Calu3 (cell line): ENCODE measurements at regions not wholly inside any gene's neighbourhood (a gene's known extent, or its start where the extent isn't known, plus 50 kb on each side); places are given as distances from the start of the nearest gene placed in this dataset.
"Not testable (repeated sequence)": the region's sequence is repeated elsewhere in the genome, so short reads cannot be mapped to it uniquely, and the experiment has no call there.

Experiments
- BruUV-seq: library from RNA; stranded (reverse); fragments of 400-500 nt; replicated peaks from 2 replicates; lab custom pipeline; 2021; lab: Mats Ljungman, UMichigan
- CTCF ChIA-PET: fragments of 300-600 bp; sonication (Branson Sonifier 250); formaldehyde crosslinking; loops from one replicate; lab custom pipeline; 2022; ENCODE audit warnings: antibody characterized with exemption; lab: Charles Lee
- DNase-seq: peaks from one replicate; pipeline ENCODE4 v3.0.0; 2022
- H3K27ac Mint-ChIP-seq: one replicate; pipeline ENCODE4 v1.8.0; 2022; ENCODE audit warnings: mixed read lengths; ENCODE audit not compliant: unreplicated experiment
- H3K27me3 Mint-ChIP-seq: one replicate; pipeline ENCODE4 v1.8.0; 2022; ENCODE audit warnings: mixed read lengths; ENCODE audit not compliant: unreplicated experiment
- H3K36me3 Mint-ChIP-seq: one replicate; pipeline ENCODE4 v1.8.0; 2022; ENCODE audit warnings: mild to moderate bottlenecking, moderate library complexity, mixed read lengths; ENCODE audit not compliant: insufficient read depth, unreplicated experiment
- H3K4me1 Mint-ChIP-seq: one replicate; pipeline ENCODE4 v1.8.0; 2022; ENCODE audit warnings: mild to moderate bottlenecking, low read depth, mixed read lengths; ENCODE audit not compliant: unreplicated experiment
- H3K4me3 Mint-ChIP-seq: one replicate; pipeline ENCODE4 v1.8.0; 2022; ENCODE audit warnings: mild to moderate bottlenecking, low read depth, moderate library complexity, mixed read lengths; ENCODE audit not compliant: unreplicated experiment
- H3K9me3 Mint-ChIP-seq: one replicate; pipeline ENCODE4 v1.8.0; 2022; ENCODE audit warnings: low read depth, mixed read lengths; ENCODE audit not compliant: unreplicated experiment
- CTCF ChIP-seq: fragments of 200-600 bp; IDR thresholded peaks from one replicate; pipeline ENCODE4 v1.8.0; 2022; ENCODE audit warnings: antibody characterized with exemption; ENCODE audit not compliant: unreplicated experiment
- intact Hi-C: fragments of 100-400 bp; cut with micrococcal nuclease; formaldehyde crosslinking; loops from one replicate; pipeline ENCODE4 v1.10.0; 2022; ENCODE audit not compliant: unreplicated experiment

- not testable (repeated sequence) for BruUV-seq, H3K27ac Mint-ChIP-seq
Measured at GRCh38 chr17:445839-446238, 93.2 kb upstream of the RPH3AL start, which contains the start of gene RFLNB. Gene RFLNB, minus strand, starts transcription at chr17:445939.

DNA sequence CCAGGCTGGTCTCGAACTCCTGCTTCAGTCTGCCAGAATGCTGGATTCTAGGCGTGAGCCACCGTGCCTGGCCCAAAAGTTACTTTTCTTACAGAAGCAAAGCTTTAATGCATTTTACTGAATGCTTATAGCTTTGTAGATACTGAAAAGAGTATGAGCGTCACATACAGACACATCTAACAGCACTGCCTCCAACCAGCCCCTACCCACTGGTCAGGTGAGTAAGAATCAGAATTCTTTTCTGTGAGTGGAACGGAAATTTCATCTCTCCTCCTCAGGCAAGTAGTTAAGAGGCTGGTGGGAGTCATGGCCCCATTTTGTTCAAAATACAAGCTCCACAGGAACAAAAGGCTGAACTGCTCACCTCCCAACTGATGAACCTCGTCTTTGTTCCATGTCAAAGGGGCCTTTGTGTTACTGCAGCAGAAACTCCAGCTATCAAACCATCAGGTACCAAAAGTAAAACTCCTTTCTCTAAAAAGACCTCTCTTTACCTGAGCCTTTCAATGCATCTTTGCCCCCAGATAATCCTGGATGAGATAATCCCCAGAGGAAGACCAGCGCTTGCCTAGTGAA is 92.4 kb upstream of the RPH3AL start:
- Mint-ChIP-seq H3K27ac (no peak overlapping the region), H3K27me3 (no peaks in the 10 kb centered on the region), H3K9me3 (no peaks in the 10 kb centered on the region), H3K4me1 (no peaks in the 10 kb centered on the region), H3K4me3 (no peak overlapping the region), H3K36me3 (no peaks in the 10 kb centered on the region)
- CTCF ChIA-PET: no interaction called here
- no peak for TF ChIP-seq CTCF
- intact Hi-C loops: no loop called here
- no TSS peak for BruUV-seq
- DNase-seq: no peak

More at GRCh38 chr17:445839-446238, 93.2 kb upstream of the RPH3AL start, which contains the start of gene RFLNB:
- H3K27me3 Mint-ChIP-seq, intact Hi-C loops, H3K4me1 Mint-ChIP-seq, CTCF ChIA-PET, H3K36me3 Mint-ChIP-seq, H3K9me3 Mint-ChIP-seq, DNase-seq, H3K4me3 Mint-ChIP-seq: not testable (repeated sequence)

DNA sequence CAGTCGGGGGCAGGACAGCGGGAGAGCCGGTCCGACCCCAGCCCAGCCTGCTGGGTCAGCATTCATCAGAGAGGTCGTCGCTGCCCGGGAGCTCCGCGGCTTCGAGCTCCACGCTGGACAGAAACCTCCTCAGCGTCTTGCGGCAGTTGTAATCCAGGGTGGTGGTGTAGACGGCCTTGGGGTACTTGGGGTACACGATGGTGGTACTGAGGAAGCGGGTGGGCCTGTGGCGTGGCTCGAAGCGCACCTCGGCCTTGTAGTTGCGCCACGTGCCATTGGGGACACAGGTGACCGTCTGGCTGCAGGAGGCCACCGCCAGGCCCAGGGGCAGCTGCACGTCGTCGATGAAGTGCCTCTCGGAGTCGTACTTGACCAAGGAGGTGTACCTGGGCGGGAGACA is 90.5 kb upstream of the RPH3AL start:
- no peak overlapping the region for H3K27ac Mint-ChIP-seq
- no peaks in the 10 kb centered on the region for H3K4me1 Mint-ChIP-seq
- intact Hi-C loops: no loop called here
- CTCF ChIA-PET: no interaction called here
- TF ChIP-seq CTCF: no peak
- BruUV-seq: no TSS peak
- H3K36me3 Mint-ChIP-seq: no peaks in the 10 kb centered on the region
- no peaks in the 10 kb centered on the region for H3K9me3 Mint-ChIP-seq
- H3K4me3 Mint-ChIP-seq: no peak overlapping the region
- no peaks in the 10 kb centered on the region for H3K27me3 Mint-ChIP-seq
- no peak for DNase-seq

DNA sequence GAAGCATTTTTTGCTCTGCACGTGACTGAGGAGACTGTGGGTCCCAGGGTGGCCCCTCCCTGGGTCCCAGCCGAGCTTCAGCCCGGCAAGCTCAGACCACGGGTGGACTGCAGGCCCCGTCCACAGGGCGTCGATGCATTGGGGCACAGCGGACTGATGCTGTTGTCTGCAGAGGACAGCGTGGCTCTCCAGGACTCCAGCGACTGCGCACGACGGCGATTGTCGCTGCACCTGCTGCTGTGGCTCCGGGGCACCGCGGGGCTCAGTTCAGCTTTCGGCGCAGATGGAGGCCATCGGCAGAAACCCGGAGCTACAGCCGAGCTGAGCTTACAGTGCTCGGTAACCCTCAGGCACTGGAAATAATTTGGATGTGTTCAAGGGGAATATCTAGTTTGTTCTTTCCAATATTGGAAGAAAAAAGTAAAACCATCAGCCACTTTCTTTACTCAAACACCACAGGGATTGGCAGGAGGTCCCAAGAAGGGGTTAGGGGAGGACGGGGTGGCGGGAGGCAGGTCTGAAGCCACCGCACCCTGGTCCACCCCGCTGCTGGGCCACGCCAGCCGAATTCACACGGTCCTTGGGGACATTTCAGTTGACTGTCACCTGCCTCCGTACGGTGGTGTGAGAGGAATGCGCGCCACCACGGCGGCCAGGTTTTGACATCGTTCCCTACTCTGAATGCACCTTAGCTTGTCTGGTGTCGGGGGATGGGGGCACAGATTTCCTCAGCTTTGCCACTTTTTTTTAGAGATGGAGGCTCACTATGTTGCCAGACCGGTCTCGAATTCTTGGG is 88.7 kb upstream of the RPH3AL start:
- intact Hi-C loops: no loop called here
- H3K36me3 Mint-ChIP-seq: no peaks in the 10 kb centered on the region
- H3K4me3 Mint-ChIP-seq: no peak overlapping the region

More for the DNA sequence above, 88.7 kb upstream of the RPH3AL start:
- BruUV-seq: no TSS peak
- Mint-ChIP-seq H3K27ac (no peak overlapping the region), H3K9me3 (no peaks in the 10 kb centered on the region), H3K27me3 (no peaks in the 10 kb centered on the region), H3K4me1 (no peaks in the 10 kb centered on the region)
- no peak for TF ChIP-seq CTCF
- DNase-seq: no peak
- CTCF ChIA-PET: interaction anchor here (0.9 kb wide), 1 partner anchor 50 kb away, joined by 4 read pairs; no protein-coding TSS in a partner anchor
